Keratinocyte (primary cell): ENCODE measurements at regions not wholly inside any gene's neighbourhood (a gene's known extent, or its start where the extent isn't known, plus 50 kb on each side); places are given as distances from the start of the nearest gene placed in this dataset.

Source experiments
- DNase-seq: peaks from one replicate; pipeline ENCODE4 v3.0.0-alpha.2; 2011; ENCODE audit warnings: low read depth, missing footprints, low spot score
- FAIRE-seq: peaks from 2 replicates; lab custom pipeline; 2011; peaks lifted over from hg19 to GRCh38; lab: Jason Lieb, UNC
- H2AFZ ChIP-seq: 2 replicates; pipeline ENCODE4 v1.6.0; 2012; ENCODE audit warnings: low read length, control low read depth, inconsistent platforms; ENCODE audit not compliant: control insufficient read depth
- H3K27ac ChIP-seq: 2 replicates; pipeline ENCODE4 v1.5.1; 2011; ENCODE audit warnings: low read length; ENCODE audit not compliant: control insufficient read depth, insufficient read depth
- H3K27me3 ChIP-seq: 3 replicates; pipeline ENCODE4 v1.6.0; 2011; ENCODE audit warnings: low read length; ENCODE audit not compliant: control insufficient read depth, insufficient read depth; ENCODE audit errors: extremely low read depth
- H3K36me3 ChIP-seq, 2 experiments: 2 replicates in 1 of 2; 3 replicates in 1 of 2; pipeline ENCODE4 v1.5.1; 2011; ENCODE audit warnings: low read length in 2 of 2, mild to moderate bottlenecking in 1 of 2; ENCODE audit not compliant: control insufficient read depth in 2 of 2, insufficient read depth in 2 of 2; ENCODE audit errors: extremely low read depth in 1 of 2
- H3K4me1 ChIP-seq: 3 replicates; pipeline ENCODE4 v1.5.1; 2011; ENCODE audit warnings: low read length; ENCODE audit not compliant: control insufficient read depth, insufficient read depth; ENCODE audit errors: extremely low read depth
- H3K4me2 ChIP-seq: 3 replicates; pipeline ENCODE4 v1.6.0; 2011; ENCODE audit warnings: low read depth, low read length; ENCODE audit not compliant: control insufficient read depth, insufficient read depth; ENCODE audit errors: extremely low read depth
- H3K4me3 ChIP-seq, 3 experiments: fragments of 200-600 bp in 1 of 3; sonication (generic) in 1 of 3; 2 replicates in 2 of 3; 3 replicates in 1 of 3; pipeline ENCODE4 v1.5.1; 2011 to 2016; ENCODE audit warnings: low read length in 3 of 3, mild to moderate bottlenecking in 3 of 3, control low read depth in 2 of 3, inconsistent platforms in 1 of 3, low read depth in 1 of 3, mixed read lengths in 1 of 3, mixed run types in 1 of 3, moderate library complexity in 1 of 3; ENCODE audit not compliant: control insufficient read depth in 2 of 3, insufficient read depth in 2 of 3; ENCODE audit errors: extremely low read depth in 1 of 3
- H3K79me2 ChIP-seq: 2 replicates; pipeline ENCODE4 v1.6.0; 2012; ENCODE audit warnings: low read length; ENCODE audit not compliant: control insufficient read depth, insufficient read depth
- H3K9ac ChIP-seq: 3 replicates; pipeline ENCODE4 v1.6.0; 2011; ENCODE audit warnings: low read length; ENCODE audit not compliant: control insufficient read depth, insufficient read depth; ENCODE audit errors: extremely low read depth
- H3K9me1 ChIP-seq: 3 replicates; pipeline ENCODE4 v1.6.0; 2011; ENCODE audit warnings: low read length; ENCODE audit not compliant: control insufficient read depth, insufficient read depth; ENCODE audit errors: extremely low read depth
- H3K9me3 ChIP-seq: 2 replicates; pipeline ENCODE4 v1.5.1; 2012; ENCODE audit warnings: low read depth, low read length; ENCODE audit not compliant: control insufficient read depth
- H4K20me1 ChIP-seq: 3 replicates; pipeline ENCODE4 v1.6.0; 2011; ENCODE audit warnings: low read length; ENCODE audit not compliant: control insufficient read depth, insufficient read depth; ENCODE audit errors: extremely low read depth
- EZH2 ChIP-seq: IDR thresholded peaks from one replicate; pipeline ENCODE4 v1.6.1; 2012; ENCODE audit warnings: inconsistent platforms, mild to moderate bottlenecking, low read length, moderate library complexity
- dilution Hi-C: fragments of 300-500 bp; cut with MboI; formaldehyde crosslinking; loops from one replicate; pipeline ENCODE4 v1.7.0; 2020; ENCODE audit warnings: low sequenced_read_pairs; ENCODE audit not compliant: extremely low pct_ligation_motif_present
- TF ChIP-seq, protein P1 (sequence below), 3 experiments: IDR thresholded peaks in 1 of 3; conservative IDR thresholded peaks in 1 of 3; optimal IDR thresholded peaks in 1 of 3; 2 replicates in 2 of 3; 3 replicates in 1 of 3; pipeline versions ENCODE3 to v1.5.1; 2011; ENCODE audit warnings: low read length in 3 of 3, mild to moderate bottlenecking in 3 of 3, moderate library complexity in 2 of 3, control low read depth in 1 of 3, inconsistent platforms in 1 of 3; ENCODE audit not compliant: insufficient read depth in 2 of 3; ENCODE audit errors: extremely low read depth in 1 of 3

DNA sequence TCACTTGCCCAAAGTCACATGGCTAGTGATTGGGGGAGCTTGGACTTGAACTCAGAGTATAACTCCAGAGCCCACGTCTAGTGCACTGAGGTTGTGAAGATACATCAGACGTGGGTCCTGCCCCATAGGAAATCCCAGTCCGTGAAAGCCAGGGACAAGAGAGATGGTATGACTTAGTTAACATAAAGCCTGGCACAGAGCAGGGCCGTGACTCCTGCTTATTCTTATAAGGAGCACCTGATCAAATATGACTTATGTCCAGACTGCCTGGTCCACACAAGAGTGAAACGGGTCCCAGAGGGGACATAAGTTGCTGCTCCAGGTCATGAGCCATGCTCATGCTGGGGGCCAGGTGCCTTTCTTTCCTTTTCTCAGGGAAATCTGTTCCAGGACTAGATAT, 166.3 kb upstream of the USP24 start:
- H3K4me1 ChIP-seq: no peaks in the 10 kb centered on the region
- H3K4me2 ChIP-seq: no peak overlapping the region
- no peak for FAIRE-seq
- H4K20me1 ChIP-seq: no peaks in the 10 kb centered on the region
- no peak overlapping the region for H3K27ac ChIP-seq
- H3K9ac ChIP-seq: no peak overlapping the region
- H3K79me2 ChIP-seq: no peaks in the 10 kb centered on the region
- no peaks in the 10 kb centered on the region for H3K9me3 ChIP-seq
- no peaks in the 10 kb centered on the region for H3K27me3 ChIP-seq
- H3K36me3 ChIP-seq: no peaks in the 10 kb centered on the region
- dilution Hi-C loops: no loop called here
- H2AFZ ChIP-seq: no peak overlapping the region
- TF ChIP-seq, protein P1, sequence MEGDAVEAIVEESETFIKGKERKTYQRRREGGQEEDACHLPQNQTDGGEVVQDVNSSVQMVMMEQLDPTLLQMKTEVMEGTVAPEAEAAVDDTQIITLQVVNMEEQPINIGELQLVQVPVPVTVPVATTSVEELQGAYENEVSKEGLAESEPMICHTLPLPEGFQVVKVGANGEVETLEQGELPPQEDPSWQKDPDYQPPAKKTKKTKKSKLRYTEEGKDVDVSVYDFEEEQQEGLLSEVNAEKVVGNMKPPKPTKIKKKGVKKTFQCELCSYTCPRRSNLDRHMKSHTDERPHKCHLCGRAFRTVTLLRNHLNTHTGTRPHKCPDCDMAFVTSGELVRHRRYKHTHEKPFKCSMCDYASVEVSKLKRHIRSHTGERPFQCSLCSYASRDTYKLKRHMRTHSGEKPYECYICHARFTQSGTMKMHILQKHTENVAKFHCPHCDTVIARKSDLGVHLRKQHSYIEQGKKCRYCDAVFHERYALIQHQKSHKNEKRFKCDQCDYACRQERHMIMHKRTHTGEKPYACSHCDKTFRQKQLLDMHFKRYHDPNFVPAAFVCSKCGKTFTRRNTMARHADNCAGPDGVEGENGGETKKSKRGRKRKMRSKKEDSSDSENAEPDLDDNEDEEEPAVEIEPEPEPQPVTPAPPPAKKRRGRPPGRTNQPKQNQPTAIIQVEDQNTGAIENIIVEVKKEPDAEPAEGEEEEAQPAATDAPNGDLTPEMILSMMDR (optimal IDR thresholded peaks at IDR 0.05 in 1 of 3, IDR thresholded peaks at IDR 0.05 in 1 of 3, conservative IDR thresholded peaks at IDR 0.05 in 1 of 3; ENCODE audit: extremely low read depth in 1 of 3, insufficient read depth in 2 of 3, low read length in 3 of 3): no peak
- no peak for TF ChIP-seq EZH2
- DNase-seq: no peak
- no peaks in the 10 kb centered on the region for H3K9me1 ChIP-seq
- no peak overlapping the region for H3K4me3 ChIP-seq

DNA sequence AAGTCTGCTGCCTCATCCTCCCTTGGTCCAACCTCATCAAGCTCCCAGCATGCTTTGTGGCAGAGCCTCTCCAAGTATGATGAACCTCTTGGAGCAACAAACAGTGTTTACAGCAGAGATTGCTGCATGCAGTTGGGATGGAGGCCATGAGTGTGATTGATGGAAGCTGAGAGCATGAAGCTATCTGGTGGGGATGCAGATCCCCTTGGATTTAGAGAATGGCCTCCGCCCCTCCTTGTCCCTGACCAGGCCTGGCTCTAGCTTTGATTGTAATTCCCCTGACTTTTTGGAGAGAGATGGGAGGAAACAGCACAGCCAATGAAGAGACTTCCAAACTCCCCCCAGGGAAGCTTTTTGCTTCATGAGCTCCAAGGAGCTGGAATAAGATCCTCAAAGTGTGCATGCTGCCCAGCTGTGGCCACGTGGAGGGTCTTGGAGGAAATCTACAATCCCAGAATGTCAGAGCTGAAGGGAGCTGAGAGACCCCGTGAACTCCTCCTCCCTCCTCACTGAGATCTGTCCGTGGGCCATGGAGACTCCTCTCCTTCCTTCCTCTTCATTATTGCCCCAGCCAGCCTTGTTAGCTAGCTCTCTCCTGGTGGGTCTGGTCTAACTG, 165.3 kb upstream of the USP24 start:
- no peaks in the 10 kb centered on the region for H3K9me1 ChIP-seq
- H3K4me1 ChIP-seq: no peaks in the 10 kb centered on the region
- H4K20me1 ChIP-seq: no peaks in the 10 kb centered on the region
- H2AFZ ChIP-seq: no peak overlapping the region
- FAIRE-seq (no peak), DNase-seq (no peak)
- no peak for TF ChIP-seq EZH2
- TF ChIP-seq, protein P1 (optimal IDR thresholded peaks at IDR 0.05 in 1 of 3, IDR thresholded peaks at IDR 0.05 in 1 of 3, conservative IDR thresholded peaks at IDR 0.05 in 1 of 3; ENCODE audit: extremely low read depth in 1 of 3, insufficient read depth in 2 of 3, low read length in 3 of 3): no peak
- no peaks in the 10 kb centered on the region for H3K36me3 ChIP-seq
- H3K27me3 ChIP-seq: no peaks in the 10 kb centered on the region
- no peak overlapping the region for H3K4me3 ChIP-seq
- no peak overlapping the region for H3K27ac ChIP-seq
- H3K9ac ChIP-seq: no peak overlapping the region
- no peaks in the 10 kb centered on the region for H3K9me3 ChIP-seq
- no peak overlapping the region for H3K4me2 ChIP-seq
- H3K79me2 ChIP-seq: no peaks in the 10 kb centered on the region
- dilution Hi-C loops: no loop called here
